H9 (cell line): ENCODE measurements at regions not wholly inside any gene's neighbourhood (a gene's known extent, or its start where the extent isn't known, plus 50 kb on each side); places are given as distances from the start of the nearest gene placed in this dataset.

ENCODE experiments used
- DNase-seq: peaks from one replicate; pipeline ENCODE4 v3.0.0-alpha.2; 2017
- H2AFZ ChIP-seq: one replicate; pipeline ENCODE4 v1.6.1; 2013; ENCODE audit warnings: mild to moderate bottlenecking, low read length, control low read depth, moderate library complexity
- H2AK5ac ChIP-seq: 2 replicates; pipeline ENCODE4 v1.6.1; 2013; ENCODE audit warnings: low read length, control low read depth, mixed read lengths; ENCODE audit not compliant: insufficient read length
- H2BK120ac ChIP-seq: one replicate; pipeline ENCODE4 v1.6.1; 2013; ENCODE audit warnings: low read depth, mild to moderate bottlenecking, low read length, control low read depth, inconsistent platforms; ENCODE audit not compliant: poor library complexity, severe bottlenecking
- H2BK12ac ChIP-seq: 2 replicates; pipeline ENCODE4 v1.6.1; 2013; ENCODE audit warnings: low read length, control low read depth, mixed read lengths, low read depth; ENCODE audit not compliant: insufficient read length
- H2BK15ac ChIP-seq: 2 replicates; pipeline ENCODE4 v1.6.1; 2013; ENCODE audit warnings: low read depth, low read length, control low read depth
- H2BK20ac ChIP-seq: one replicate; pipeline ENCODE4 v1.6.1; 2013; ENCODE audit warnings: low read depth, mild to moderate bottlenecking, low read length, control low read depth, inconsistent platforms; ENCODE audit not compliant: poor library complexity, severe bottlenecking
- H2BK5ac ChIP-seq: 2 replicates; pipeline ENCODE4 v1.6.1; 2013; ENCODE audit warnings: low read length, control low read depth, mixed read lengths; ENCODE audit not compliant: insufficient read length
- H3K14ac ChIP-seq: 2 replicates; pipeline ENCODE4 v1.6.1; 2013; ENCODE audit warnings: low read length, control low read depth; ENCODE audit not compliant: insufficient read depth
- H3K18ac ChIP-seq: 2 replicates; pipeline ENCODE4 v1.6.1; 2013; ENCODE audit warnings: low read depth, mild to moderate bottlenecking, mixed read lengths, low read length, control low read depth; ENCODE audit not compliant: insufficient read length
- H3K23ac ChIP-seq: 2 replicates; pipeline ENCODE4 v1.6.1; 2013; ENCODE audit warnings: low read length, control low read depth, mixed read lengths, low read depth; ENCODE audit not compliant: insufficient read length
- H3K23me2 ChIP-seq: 2 replicates; pipeline ENCODE4 v1.6.1; 2013; ENCODE audit warnings: low read depth, mild to moderate bottlenecking, mixed read lengths, low read length, control low read depth; ENCODE audit not compliant: insufficient read length, poor library complexity, severe bottlenecking
- H3K27ac ChIP-seq: 2 replicates; pipeline ENCODE4 v1.5.1; 2013; ENCODE audit warnings: low read length, control low read depth, mixed read lengths, low read depth; ENCODE audit not compliant: insufficient read length
- H3K27me3 ChIP-seq: 2 replicates; pipeline ENCODE4 v1.6.1; 2013; ENCODE audit warnings: low read length, control low read depth, inconsistent platforms; ENCODE audit not compliant: insufficient read depth
- H3K4ac ChIP-seq: 2 replicates; pipeline ENCODE4 v1.6.1; 2013; ENCODE audit warnings: low read depth, mild to moderate bottlenecking, control low read depth, inconsistent platforms, low read length, moderate library complexity
- H3K4me1 ChIP-seq: 2 replicates; pipeline ENCODE4 v1.6.1; 2013; ENCODE audit warnings: low read length, control low read depth, inconsistent platforms; ENCODE audit not compliant: insufficient read depth
- H3K4me2 ChIP-seq: 2 replicates; pipeline ENCODE4 v1.6.1; 2013; ENCODE audit warnings: low read length, control low read depth, mixed read lengths; ENCODE audit not compliant: insufficient read length, insufficient read depth
- H3K56ac ChIP-seq: 2 replicates; pipeline ENCODE4 v1.6.1; 2013; ENCODE audit warnings: low read depth, mild to moderate bottlenecking, mixed read lengths, low read length, control low read depth; ENCODE audit not compliant: insufficient read length
- H3K79me1 ChIP-seq: 2 replicates; pipeline ENCODE4 v1.6.1; 2013; ENCODE audit warnings: low read depth, mild to moderate bottlenecking, moderate library complexity, low read length, control low read depth, inconsistent platforms; ENCODE audit not compliant: insufficient read depth, poor library complexity, severe bottlenecking
- H3K79me2 ChIP-seq: 2 replicates; pipeline ENCODE4 v1.6.1; 2013; ENCODE audit warnings: low read length, control low read depth, inconsistent platforms; ENCODE audit not compliant: insufficient read depth
- H3K9ac ChIP-seq: 2 replicates; pipeline ENCODE4 v1.6.1; 2013; ENCODE audit warnings: low read length, control low read depth, mixed read lengths; ENCODE audit not compliant: insufficient read length; ENCODE audit errors: extremely low read depth
- H3K9me3 ChIP-seq: one replicate; pipeline ENCODE4 v1.6.1; 2013; ENCODE audit warnings: low read depth, low read length, inconsistent platforms; ENCODE audit not compliant: control insufficient read depth
- H3T11ph ChIP-seq: one replicate; pipeline ENCODE4 v1.6.1; 2013; ENCODE audit warnings: mild to moderate bottlenecking, low read length, control low read depth, inconsistent platforms
- H4K20me1 ChIP-seq: one replicate; pipeline ENCODE4 v1.6.1; 2013; ENCODE audit not compliant: control insufficient read depth, insufficient read length, insufficient read depth
- H4K5ac ChIP-seq: 2 replicates; pipeline ENCODE4 v1.6.1; 2013; ENCODE audit warnings: low read depth, mild to moderate bottlenecking, mixed read lengths, low read length, control low read depth; ENCODE audit not compliant: insufficient read length
- H4K8ac ChIP-seq: replicated peaks from 2 replicates; pipeline ENCODE4 v1.6.1; 2013; ENCODE audit warnings: low read length, control low read depth, mixed read lengths, low read depth; ENCODE audit not compliant: insufficient read length
- H4K91ac ChIP-seq: 2 replicates; pipeline ENCODE4 v1.6.1; 2013; ENCODE audit warnings: low read depth, mild to moderate bottlenecking, moderate library complexity, mixed read lengths, low read length, control low read depth; ENCODE audit not compliant: insufficient read length
- H3K27ac Mint-ChIP-seq, 3 experiments: 2 replicates in 2 of 3; 3 replicates in 1 of 3; pipeline ENCODE4 v1.8.0; 2020 to 2021; ENCODE audit warnings: mixed read lengths in 3 of 3, mild to moderate bottlenecking in 1 of 3, moderate library complexity in 1 of 3
- H3K27me3 Mint-ChIP-seq: 2 replicates; pipeline ENCODE4 v1.8.0; 2021; ENCODE audit warnings: low read depth, mild to moderate bottlenecking, moderate library complexity, mixed read lengths
- H3K36me3 Mint-ChIP-seq, 3 experiments: 2 replicates in 2 of 3; 3 replicates in 1 of 3; pipeline ENCODE4 v1.8.0; 2020 to 2021; ENCODE audit warnings: low read depth in 3 of 3, mixed read lengths in 3 of 3; ENCODE audit not compliant: insufficient read depth in 1 of 3
- H3K4me1 Mint-ChIP-seq, 2 experiments: 2 replicates each; pipeline ENCODE4 v1.8.0; 2020; ENCODE audit warnings: mixed read lengths in 2 of 2
- H3K4me3 Mint-ChIP-seq, 2 experiments: 2 replicates in 1 of 2; 3 replicates in 1 of 2; pipeline ENCODE4 v1.8.0; 2020 to 2021; ENCODE audit warnings: mild to moderate bottlenecking in 2 of 2, mixed read lengths in 2 of 2, moderate library complexity in 1 of 2
- H3K9me3 Mint-ChIP-seq, 2 experiments: 2 replicates in 1 of 2; 3 replicates in 1 of 2; pipeline ENCODE4 v1.8.0; 2020; ENCODE audit warnings: mild to moderate bottlenecking in 2 of 2, mixed read lengths in 2 of 2, moderate library complexity in 1 of 2
- CTCF ChIP-seq: fragments of 200-600 bp; sonication (generic); conservative IDR thresholded peaks from 3 replicates; pipeline ENCODE4 v1.8.0; 2021; ENCODE audit warnings: antibody characterized with exemption, mild to moderate bottlenecking
- WGBS: extraction: QIAGEN DNeasy Blood & Tissue Kit; methylation state at CpG from one replicate; pipeline ENCODE4 v1.1.7; 2013; ENCODE audit warnings: missing lambda C conversion rate, low lambda C conversion rate, mixed read lengths; ENCODE audit not compliant: insufficient read length; ENCODE audit errors: extremely low coverage; 5-methylcytosine and 5-hydroxymethylcytosine counted together

DNA sequence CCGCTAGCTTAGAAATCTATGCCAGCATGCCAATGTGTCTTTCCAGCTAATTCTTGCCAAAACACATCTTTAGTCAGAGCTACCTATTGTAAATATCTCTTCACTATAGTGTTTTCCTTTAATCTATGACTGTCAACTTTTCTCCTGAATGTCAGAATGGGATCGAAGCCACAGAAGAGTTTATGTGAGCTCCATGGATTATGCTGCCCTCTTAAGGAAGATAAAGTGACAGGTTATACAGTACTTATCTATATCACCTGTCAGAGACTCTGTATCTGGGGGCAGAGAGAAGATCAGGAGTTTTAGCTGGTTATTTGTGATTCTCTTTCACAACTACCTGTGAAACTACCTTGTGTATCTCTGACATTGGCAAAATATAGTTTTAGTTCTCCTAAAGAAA, 204.3 kb upstream of the SEL1L start:
- Histone ChIP-seq H3K27me3 (no peaks in the 10 kb centered on the region), H3K23me2 (no peaks in the 10 kb centered on the region), H4K20me1 (no peaks in the 10 kb centered on the region), H4K8ac (no peak overlapping the region), H2AK5ac (no peak overlapping the region), H3K9ac (no peak overlapping the region), H3K4ac (no peak overlapping the region), H3K27ac (no peak overlapping the region), H3K23ac (no peak overlapping the region), H2BK20ac (no peak overlapping the region), H3K79me1 (no peaks in the 10 kb centered on the region), H2AFZ (no peak overlapping the region), H2BK12ac (no peak overlapping the region), H3K18ac (no peak overlapping the region), H4K5ac (no peak overlapping the region), H3T11ph (no peak overlapping the region), H4K91ac (no peak overlapping the region), H2BK15ac (no peak overlapping the region), H3K56ac (no peak overlapping the region), H3K4me2 (no peak overlapping the region), H2BK5ac (no peak overlapping the region), H3K4me1 (no peaks in the 10 kb centered on the region), H3K79me2 (no peaks in the 10 kb centered on the region), H3K9me3 (no peaks in the 10 kb centered on the region), H3K14ac (no peak overlapping the region), H2BK120ac (no peak overlapping the region)
- Mint-ChIP-seq H3K27me3 (no peaks in the 10 kb centered on the region), H3K4me1 (peaks cover 0 to 2% of the 10 kb centered on the region in 2 experiments; a peak in 1 of 4 replicates), H3K4me3 (no peak overlapping the region), H3K36me3 (no peaks in the 10 kb centered on the region), H3K9me3 (peaks cover 7 to 9% of the 10 kb centered on the region in 2 experiments; a peak in 3 of 5 replicates), H3K27ac (no peak overlapping the region)
- no peak; the same call in 2 of the 3 replicates for TF ChIP-seq CTCF
- no CpG with 5 or more reads among the region's 2 CpGs for WGBS
- no peak for DNase-seq
